Suprapubic skin (tissue), 4 donors: ENCODE measurements at regions not wholly inside any gene's neighbourhood (a gene's known extent, or its start where the extent isn't known, plus 50 kb on each side); places are given as distances from the start of the nearest gene placed in this dataset.

Experiments
- DNase-seq, 2 donors: peaks; one replicate each; pipeline ENCODE4 v3.0.0-alpha.2; 2019; ENCODE audit warnings: low spot score in 2 of 2
- H3K27ac ChIP-seq: fragments of 200-600 bp; sonication (generic); one replicate; pipeline ENCODE4 v1.5.1; 2019
- H3K27me3 ChIP-seq: fragments of 200-600 bp; sonication (generic); one replicate; pipeline ENCODE4 v1.5.1; 2019
- H3K36me3 ChIP-seq: fragments of 200-600 bp; sonication (generic); one replicate; pipeline ENCODE4 v1.5.1; 2019
- H3K4me1 ChIP-seq: fragments of 200-600 bp; sonication (generic); one replicate; pipeline ENCODE4 v1.5.1; 2019
- H3K4me3 ChIP-seq: fragments of 200-600 bp; sonication (generic); one replicate; pipeline ENCODE4 v1.5.1; 2019; ENCODE audit warnings: mild to moderate bottlenecking
- H3K9me3 ChIP-seq: fragments of 200-600 bp; sonication (generic); one replicate; pipeline ENCODE4 v1.5.1; 2019
- CTCF ChIP-seq, 2 donors: fragments of 200-600 bp in 1 of 2; fragments of 450-650 bp in 1 of 2; sonication (generic) in 1 of 2; IDR thresholded peaks; one replicate each; pipeline ENCODE4 v1.5.1; 2016 to 2019; ENCODE audit warnings: antibody characterized with exemption in 2 of 2, mild to moderate bottlenecking in 1 of 2, moderate library complexity in 1 of 2
- EP300 ChIP-seq: sonication (generic); formaldehyde crosslinking; IDR thresholded peaks from one replicate; pipeline ENCODE4 v1.6.1; 2017; ENCODE audit warnings: antibody characterized with exemption
- POLR2A ChIP-seq, 2 donors: fragments of 450-650 bp; IDR thresholded peaks; one replicate each; pipeline ENCODE4 v1.6.1; 2017; ENCODE audit warnings: antibody characterized with exemption in 2 of 2, mild to moderate bottlenecking in 2 of 2, moderate library complexity in 2 of 2
- POLR2AphosphoS5 ChIP-seq, 3 donors: sonication (generic); formaldehyde crosslinking; IDR thresholded peaks; one replicate each; pipeline ENCODE4 v1.6.1; 2017; ENCODE audit warnings: antibody characterized with exemption in 3 of 3
- WGBS: methylation state at CpG from one replicate; pipeline ENCODE4 v1.1.5; 2018; 5-methylcytosine and 5-hydroxymethylcytosine counted together

- WGBS: 50% methylated on average over 1 of the region's 1 CpG
- TF ChIP-seq EP300 (no peak), CTCF (IDR thresholded peaks at IDR 0.05) (no peak), POLR2AphosphoS5 (IDR thresholded peaks at IDR 0.05) (no peak), POLR2A (IDR thresholded peaks at IDR 0.05) (no peak)
- Histone ChIP-seq H3K27ac (no peak overlapping the region), H3K4me1 (peaks cover 10% of the 10 kb centered on the region), H3K4me3 (no peak overlapping the region), H3K27me3 (no peaks in the 10 kb centered on the region), H3K36me3 (no peaks in the 10 kb centered on the region), H3K9me3 (no peaks in the 10 kb centered on the region)
- no peak for DNase-seq
Measured at GRCh38 chr10:27391325-27391724, 112.8 kb upstream of the RAB18 start.

- H3K4me1 ChIP-seq: peaks cover 10% of the 10 kb centered on the region
- TF ChIP-seq CTCF (IDR thresholded peaks at IDR 0.05) (no peak), POLR2A (IDR thresholded peaks at IDR 0.05) (no peak), EP300 (no peak), POLR2AphosphoS5 (IDR thresholded peaks at IDR 0.05) (no peak)
- H3K9me3 ChIP-seq: no peaks in the 10 kb centered on the region
- DNase-seq: no peak
- H3K27me3 ChIP-seq: no peaks in the 10 kb centered on the region
- WGBS: 14% methylated on average over 1 of the region's 1 CpG
- no peak overlapping the region for H3K4me3 ChIP-seq
- H3K27ac ChIP-seq: no peak overlapping the region
- no peaks in the 10 kb centered on the region for H3K36me3 ChIP-seq
Measured at GRCh38 chr10:27390681-27391080, 113.4 kb upstream of the RAB18 start.

- 74% methylated on average over 3 of the region's 4 CpGs for WGBS
- H3K9me3 ChIP-seq: no peaks in the 10 kb centered on the region
- TF ChIP-seq CTCF (IDR thresholded peaks at IDR 0.05): no peak
- TF ChIP-seq POLR2A (IDR thresholded peaks at IDR 0.05): no peak
- no peak for TF ChIP-seq POLR2AphosphoS5 (IDR thresholded peaks at IDR 0.05)
- TF ChIP-seq EP300: no peak
- H3K27ac ChIP-seq: no peak overlapping the region
- H3K4me1 ChIP-seq: peaks cover 10% of the 10 kb centered on the region
- H3K27me3 ChIP-seq: no peaks in the 10 kb centered on the region
- DNase-seq: no peak
- no peak overlapping the region for H3K4me3 ChIP-seq
- H3K36me3 ChIP-seq: no peaks in the 10 kb centered on the region
Measured at GRCh38 chr10:27388761-27389399, 115.2 kb upstream of the RAB18 start.

GRCh38 chr10:27383595-27384542, 120.2 kb upstream of the RAB18 start:
- no peak for TF ChIP-seq CTCF (IDR thresholded peaks at IDR 0.05)
- TF ChIP-seq EP300: no peak
- no peak for TF ChIP-seq POLR2A (IDR thresholded peaks at IDR 0.05)
- no peak for TF ChIP-seq POLR2AphosphoS5 (IDR thresholded peaks at IDR 0.05)
- Histone ChIP-seq H3K36me3 (no peaks in the 10 kb centered on the region), H3K9me3 (no peaks in the 10 kb centered on the region), H3K4me1 (no peaks in the 10 kb centered on the region), H3K4me3 (no peak overlapping the region), H3K27me3 (no peaks in the 10 kb centered on the region), H3K27ac (no peak overlapping the region)
- DNase-seq: no peak
- 71% methylated on average over 5 of the region's 5 CpGs for WGBS

- H3K9me3 ChIP-seq: no peaks in the 10 kb centered on the region
- H3K36me3 ChIP-seq: no peaks in the 10 kb centered on the region
- TF ChIP-seq EP300: no peak
- no peak for TF ChIP-seq POLR2AphosphoS5 (IDR thresholded peaks at IDR 0.05)
- TF ChIP-seq CTCF (IDR thresholded peaks at IDR 0.05): no peak
- no peak for TF ChIP-seq POLR2A (IDR thresholded peaks at IDR 0.05)
- H3K27me3 ChIP-seq: no peaks in the 10 kb centered on the region
- no peak for DNase-seq
- WGBS: 87% methylated on average over 3 of the region's 3 CpGs
- no peak overlapping the region for H3K4me3 ChIP-seq
- no peak overlapping the region for H3K27ac ChIP-seq
- no peaks in the 10 kb centered on the region for H3K4me1 ChIP-seq
Measured at GRCh38 chr10:27382176-27382575, 121.9 kb upstream of the RAB18 start.
